ENCODE measurements at regions not wholly inside any gene's neighbourhood (a gene's known extent, or its start where the extent isn't known, plus 50 kb on each side); places are given as distances from the start of the nearest gene placed in this dataset.

DNA sequence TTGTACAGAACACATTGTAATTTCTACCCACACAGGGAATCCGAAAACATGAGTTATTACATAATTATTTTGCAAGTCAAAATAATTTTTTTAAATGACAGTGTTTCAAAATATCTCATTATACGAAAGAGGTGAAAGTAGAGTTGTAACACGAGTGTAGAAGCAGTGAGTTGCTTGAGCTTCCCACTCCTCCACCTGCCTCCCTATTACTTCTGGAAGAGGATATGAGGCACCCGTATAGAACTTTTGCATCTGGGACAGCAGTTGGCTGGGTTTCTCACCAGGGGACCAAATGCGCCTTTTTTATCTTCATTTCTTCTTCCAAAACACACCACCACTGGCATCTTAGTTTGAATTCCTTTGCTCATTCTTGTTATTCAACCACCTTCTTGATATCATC lies 779.0 kb upstream of the COX7C start:
- Histone ChIP-seq H3K27me3 (ENCODE audit: control insufficient read depth in 2 of 2, insufficient read depth in 2 of 2, low read length in 2 of 2) (no peaks in the 10 kb centered on the region), H3K9ac (ENCODE audit: insufficient read depth in 1 of 2, low read depth in 2 of 2, low read length in 2 of 2) (no peak overlapping the region), H3K9me3 (replicated peaks; ENCODE audit: control insufficient read depth, insufficient read depth, low read depth, low read length) (no peaks in the 10 kb centered on the region; the same call in 1 of the 2 replicates), H3K27ac (ENCODE audit: extremely low read depth, low read depth, low read length) (no peak overlapping the region), H3K36me3 (ENCODE audit: control insufficient read depth, insufficient read depth, low read length) (no peaks in the 10 kb centered on the region), H2AFZ (ENCODE audit: low read depth, low read length) (no peak overlapping the region), H4K20me1 (replicated peaks; ENCODE audit: control insufficient read depth, insufficient read depth, low read length) (no peaks in the 10 kb centered on the region), H3K4me1 (replicated peaks in 1 of 2; ENCODE audit: control insufficient read depth in 2 of 2, insufficient read depth in 2 of 2, low read length in 2 of 2) (no peaks in the 10 kb centered on the region), H3K4me2 (ENCODE audit: insufficient read depth, low read length) (no peak overlapping the region), H3K4me3 (no peak overlapping the region), H3K79me2 (ENCODE audit: control insufficient read depth, insufficient read depth, low read length) (no peaks in the 10 kb centered on the region), H3K9me1 (ENCODE audit: control insufficient read depth, insufficient read depth, low read length) (no peaks in the 10 kb centered on the region)
- no TSS peak for BruUV-seq (replicated peaks)
- 22% methylated on average over 5 of the region's 5 CpGs for WGBS (ENCODE audit: insufficient coverage, low coverage, missing lambda C conversion rate)
- CTCF ChIA-PET (ENCODE audit: low intra/inter-chr PET ratio) = no interaction called here
- no peak for FAIRE-seq
- POLR2A ChIA-PET = no interaction called here
- TF ChIP-seq, protein P1, sequence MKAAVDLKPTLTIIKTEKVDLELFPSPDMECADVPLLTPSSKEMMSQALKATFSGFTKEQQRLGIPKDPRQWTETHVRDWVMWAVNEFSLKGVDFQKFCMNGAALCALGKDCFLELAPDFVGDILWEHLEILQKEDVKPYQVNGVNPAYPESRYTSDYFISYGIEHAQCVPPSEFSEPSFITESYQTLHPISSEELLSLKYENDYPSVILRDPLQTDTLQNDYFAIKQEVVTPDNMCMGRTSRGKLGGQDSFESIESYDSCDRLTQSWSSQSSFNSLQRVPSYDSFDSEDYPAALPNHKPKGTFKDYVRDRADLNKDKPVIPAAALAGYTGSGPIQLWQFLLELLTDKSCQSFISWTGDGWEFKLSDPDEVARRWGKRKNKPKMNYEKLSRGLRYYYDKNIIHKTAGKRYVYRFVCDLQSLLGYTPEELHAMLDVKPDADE (conservative IDR thresholded peaks at IDR 0.05; ENCODE audit: control insufficient read depth, low read depth, low read length) = no peak
- no peak for TF ChIP-seq HEY1 (CRISPR knock-in tag; IDR thresholded peaks at IDR 0.05; ENCODE audit: borderline replicate concordance)
- TF ChIP-seq CREBBP (IDR thresholded peaks at IDR 0.05; ENCODE audit: low read depth, low read length) = no peak
- TF ChIP-seq PHB (CRISPR knock-in tag; IDR thresholded peaks at IDR 0.05) = no peak
- no peak for TF ChIP-seq RBM39 (optimal IDR thresholded peaks at IDR 0.05; ENCODE audit: low read depth, low read length)
- TF ChIP-seq KLF13 (tag; IDR thresholded peaks at IDR 0.05; ENCODE audit: borderline replicate concordance, low read depth) = no peak
- TF ChIP-seq NR0B1 (IDR thresholded peaks at IDR 0.05; ENCODE audit: partially characterized antibody) = no peak
- no peak for TF ChIP-seq KLF6 (CRISPR knock-in tag; IDR thresholded peaks at IDR 0.05; ENCODE audit: borderline replicate concordance)
- TF ChIP-seq AFF4 (CRISPR knock-in tag; IDR thresholded peaks at IDR 0.05) = no peak
- TF ChIP-seq EP300 (IDR thresholded peaks at IDR 0.05; ENCODE audit: low read length) = no peak
- no peak for TF ChIP-seq YBX1 (IDR thresholded peaks at IDR 0.05)
- ATAC-seq = no peak
- intact Hi-C loops (cut with micrococcal nuclease) (no loop called here), in situ Hi-C loops (cut with MboI) (no loop called here)
- DNase-seq (ENCODE audit: extremely low read depth in 1 of 4, low spot score in 3 of 4) = no peak
